ENCODE measurements at regions not wholly inside any gene's neighbourhood (a gene's known extent, or its start where the extent isn't known, plus 50 kb on each side); places are given as distances from the start of the nearest gene placed in this dataset.
A peak's percentile ranks its signal among the peaks of the same experiment; 100 is the strongest.

DNA sequence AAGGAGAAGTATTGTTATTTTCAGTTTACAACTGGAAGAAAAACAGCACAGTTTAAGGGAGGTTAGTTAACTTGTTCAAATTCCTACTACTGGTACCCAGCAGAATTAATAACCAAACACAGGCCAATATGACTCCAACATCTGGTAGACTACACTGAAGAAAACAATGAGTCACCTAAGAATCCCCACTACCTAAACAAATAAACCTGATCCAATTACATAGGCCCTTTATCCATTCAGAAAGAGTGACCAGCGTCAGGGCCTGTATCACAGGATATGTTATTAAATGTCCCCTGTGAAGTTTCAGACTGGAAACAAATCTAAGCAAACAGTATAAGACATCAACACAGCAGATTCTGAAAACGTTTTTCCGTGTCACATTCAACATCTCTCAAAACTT lies 492.5 kb upstream of the INTU start:
- 0 out of 3 replicates have a peak, but pooled peaks have one; percentile 29 for ATAC-seq

DNA sequence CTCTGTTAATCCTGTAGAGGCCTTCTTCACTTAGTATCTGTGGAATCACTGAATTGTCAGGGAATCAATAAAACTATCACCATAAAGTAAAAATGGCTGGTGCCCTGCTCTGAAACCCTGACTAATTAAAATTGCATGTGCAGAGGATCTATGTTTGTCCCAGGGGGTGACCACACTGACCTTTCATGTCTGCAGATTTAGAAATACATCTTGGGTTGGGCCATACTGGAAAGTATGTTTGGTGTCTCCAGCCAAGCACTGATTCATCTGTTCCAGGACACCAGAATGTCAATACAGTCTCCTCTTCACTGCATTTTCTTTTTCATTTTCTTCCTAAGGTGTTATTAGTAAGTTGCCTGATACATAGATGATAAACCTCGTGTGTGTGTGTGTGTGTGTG lies 490.9 kb upstream of the INTU start:
- peak; percentile 21; the same call in 1 of the 3 replicates for ATAC-seq

More for the DNA sequence above, 492.5 kb upstream of the INTU start:
- no peak for TF ChIP-seq ZNF8 (CRISPR knock-in tag; IDR thresholded peaks at IDR 0.05)
- no peak for TF ChIP-seq OSR1 (CRISPR knock-in tag; IDR thresholded peaks at IDR 0.05)
- no peak for TF ChIP-seq TCF4 (CRISPR knock-in tag; IDR thresholded peaks at IDR 0.05; ENCODE audit: borderline replicate concordance)
- no peak for TF ChIP-seq BACH2 (CRISPR knock-in tag; IDR thresholded peaks at IDR 0.05; ENCODE audit: borderline replicate concordance)
- TF ChIP-seq ZNF565 (CRISPR knock-in tag; conservative IDR thresholded peaks at IDR 0.05; ENCODE audit: low read depth), result no peak
- no peak for TF ChIP-seq ZC3H10 (CRISPR knock-in tag; IDR thresholded peaks at IDR 0.05)
- TF ChIP-seq CSDC2 (CRISPR knock-in tag; IDR thresholded peaks at IDR 0.05), result no peak
- no peak for TF ChIP-seq ARNTL (CRISPR knock-in tag; IDR thresholded peaks at IDR 0.05; ENCODE audit: borderline replicate concordance, low read depth)

More for the DNA sequence above, 490.9 kb upstream of the INTU start:
- TF ChIP-seq ZNF565 (CRISPR knock-in tag; conservative IDR thresholded peaks at IDR 0.05; ENCODE audit: low read depth) (no peak), ZNF8 (CRISPR knock-in tag; IDR thresholded peaks at IDR 0.05) (no peak), CREB5 (CRISPR knock-in tag; IDR thresholded peaks at IDR 0.05; ENCODE audit: low read depth) (no peak), TCF4 (CRISPR knock-in tag; IDR thresholded peaks at IDR 0.05; ENCODE audit: borderline replicate concordance) (no peak), TOX (CRISPR knock-in tag; IDR thresholded peaks at IDR 0.05; ENCODE audit: borderline replicate concordance) (no peak), RARB (CRISPR knock-in tag; IDR thresholded peaks at IDR 0.05) (no peak), PPARA (CRISPR knock-in tag; IDR thresholded peaks at IDR 0.05; ENCODE audit: borderline replicate concordance) (no peak), ZFP3 (CRISPR knock-in tag; IDR thresholded peaks at IDR 0.05) (no peak), SNAI2 (CRISPR knock-in tag; IDR thresholded peaks at IDR 0.05) (no peak), PATZ1 (CRISPR knock-in tag; IDR thresholded peaks at IDR 0.05; ENCODE audit: borderline replicate concordance) (no peak), ISL1 (CRISPR knock-in tag; IDR thresholded peaks at IDR 0.05) (no peak), ZNF70 (CRISPR knock-in tag; IDR thresholded peaks at IDR 0.05) (no peak), BACH2 (CRISPR knock-in tag; IDR thresholded peaks at IDR 0.05; ENCODE audit: borderline replicate concordance) (no peak), POU6F1 (CRISPR knock-in tag; IDR thresholded peaks at IDR 0.05; ENCODE audit: borderline replicate concordance, low read depth) (no peak), GLIS3 (CRISPR knock-in tag; IDR thresholded peaks at IDR 0.05) (no peak), ESRRG (CRISPR knock-in tag; IDR thresholded peaks at IDR 0.05) (no peak), OSR1 (CRISPR knock-in tag; IDR thresholded peaks at IDR 0.05) (no peak), TSHZ2 (CRISPR knock-in tag; IDR thresholded peaks at IDR 0.05) (no peak), CSDC2 (CRISPR knock-in tag; IDR thresholded peaks at IDR 0.05) (no peak)
- TF ChIP-seq, protein P1, sequence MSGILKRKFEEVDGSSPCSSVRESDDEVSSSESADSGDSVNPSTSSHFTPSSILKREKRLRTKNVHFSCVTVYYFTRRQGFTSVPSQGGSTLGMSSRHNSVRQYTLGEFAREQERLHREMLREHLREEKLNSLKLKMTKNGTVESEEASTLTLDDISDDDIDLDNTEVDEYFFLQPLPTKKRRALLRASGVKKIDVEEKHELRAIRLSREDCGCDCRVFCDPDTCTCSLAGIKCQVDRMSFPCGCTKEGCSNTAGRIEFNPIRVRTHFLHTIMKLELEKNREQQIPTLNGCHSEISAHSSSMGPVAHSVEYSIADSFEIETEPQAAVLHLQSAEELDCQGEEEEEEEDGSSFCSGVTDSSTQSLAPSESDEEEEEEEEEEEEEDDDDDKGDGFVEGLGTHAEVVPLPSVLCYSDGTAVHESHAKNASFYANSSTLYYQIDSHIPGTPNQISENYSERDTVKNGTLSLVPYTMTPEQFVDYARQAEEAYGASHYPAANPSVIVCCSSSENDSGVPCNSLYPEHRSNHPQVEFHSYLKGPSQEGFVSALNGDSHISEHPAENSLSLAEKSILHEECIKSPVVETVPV (CRISPR knock-in tag; IDR thresholded peaks at IDR 0.05), result no peak
